Breast epithelium (tissue), 3 donors: ENCODE measurements at regions not wholly inside any gene's neighbourhood (a gene's known extent, or its start where the extent isn't known, plus 50 kb on each side); places are given as distances from the start of the nearest gene placed in this dataset.

Experiments used
- CTCF ChIP-seq, 3 donors: fragments of 450-650 bp; IDR thresholded peaks; one replicate each; pipeline ENCODE4 v1.5.1; 2016 to 2017; ENCODE audit warnings: antibody characterized with exemption in 3 of 3, mild to moderate bottlenecking in 3 of 3, moderate library complexity in 3 of 3
- POLR2A ChIP-seq: fragments of 450-650 bp; IDR thresholded peaks from one replicate; pipeline ENCODE4 v1.6.1; 2016; ENCODE audit warnings: antibody characterized with exemption, mild to moderate bottlenecking, moderate library complexity
- POLR2AphosphoS5 ChIP-seq, 3 donors: sonication (generic); formaldehyde crosslinking; IDR thresholded peaks; one replicate each; pipeline ENCODE4 v1.6.1; 2017; ENCODE audit warnings: antibody characterized with exemption in 3 of 3

DNA sequence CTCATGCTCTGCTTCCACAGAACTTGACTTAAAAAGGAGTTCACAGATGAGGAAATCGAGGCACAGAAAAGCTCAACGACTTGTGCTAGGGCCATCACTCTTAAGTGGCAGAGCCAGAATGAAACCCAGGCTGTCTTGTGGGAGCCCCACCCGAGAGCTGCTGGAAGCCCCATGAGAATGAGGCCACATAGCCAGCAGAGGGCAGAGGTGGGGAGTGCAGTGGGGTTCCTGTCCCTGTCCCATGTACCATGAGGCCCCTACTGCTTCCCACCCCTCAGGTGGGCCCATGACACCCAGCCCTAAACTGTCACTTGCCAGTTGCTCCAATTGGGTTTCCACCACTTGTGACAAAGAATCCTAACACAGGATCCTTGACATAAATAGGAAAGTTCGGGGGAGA lies 175.9 kb downstream of the IRS2 start:
- TF ChIP-seq CTCF (IDR thresholded peaks at IDR 0.05), result no peak
- no peak for TF ChIP-seq POLR2AphosphoS5 (IDR thresholded peaks at IDR 0.05)
- no peak for TF ChIP-seq POLR2A
